HEK293 (cell line): ENCODE measurements at regions not wholly inside any gene's neighbourhood (a gene's known extent, or its start where the extent isn't known, plus 50 kb on each side); places are given as distances from the start of the nearest gene placed in this dataset.
A peak's percentile ranks its signal among the peaks of the same experiment; 100 is the strongest.

Experiments
- CTCF ChIA-PET: fragments of 350-600 bp; formaldehyde crosslinking; extraction: SDS; loops from one replicate; lab custom pipeline; 2021; ENCODE audit warnings: antibody characterized with exemption; lab: Yijun Ruan, JAX
- POLR2A ChIA-PET: fragments of 300-600 bp; formaldehyde crosslinking; extraction: SDS; loops from one replicate; lab custom pipeline; 2020; ENCODE audit warnings: antibody characterized with exemption, inconsistent platforms; lab: Yijun Ruan, JAX
- H3K27ac ChIP-seq: fragments of 200-500 bp; sonication (Bioruptor generic); 2 replicates; pipeline ENCODE4 v1.5.1; 2014; ENCODE audit warnings: low read depth, low read length, control low read depth, inconsistent platforms; ENCODE audit errors: extremely low read depth
- H3K36me3 ChIP-seq, 2 experiments: fragments of 200-500 bp in 1 of 2; sonication (Bioruptor generic) in 1 of 2; 1 replicate in 1 of 2; 2 replicates in 1 of 2; pipeline ENCODE4 v1.5.1; 2014 to 2017; ENCODE audit warnings: inconsistent platforms in 2 of 2, low read length in 2 of 2; ENCODE audit not compliant: control insufficient read depth in 2 of 2, insufficient read depth in 1 of 2
- H3K4me1 ChIP-seq: fragments of 200-500 bp; sonication (Bioruptor generic); 2 replicates; pipeline ENCODE4 v1.5.1; 2014; ENCODE audit warnings: mild to moderate bottlenecking, low read length, inconsistent platforms; ENCODE audit not compliant: control insufficient read depth, insufficient read depth
- H3K4me3 ChIP-seq: 2 replicates; pipeline ENCODE4 v1.5.1; 2011; ENCODE audit warnings: low read depth, mild to moderate bottlenecking, control low read depth, low read length, moderate library complexity
- H3K9me3 ChIP-seq: fragments of 200-500 bp; sonication (Bioruptor generic); 2 replicates; pipeline ENCODE4 v1.5.1; 2014; ENCODE audit warnings: low read depth, low read length, inconsistent platforms; ENCODE audit not compliant: control insufficient read depth, insufficient read depth
- PRDM1 ChIP-seq: fragments of 450-650 bp; formaldehyde crosslinking; IDR thresholded peaks from 2 replicates; pipeline ENCODE4; 2016; ENCODE audit warnings: missing biosample characterization, missing genetic modification characterization
- RBAK ChIP-seq: fragments of 450-650 bp; formaldehyde crosslinking; IDR thresholded peaks from 2 replicates; pipeline ENCODE4 v1.5.1; 2016; ENCODE audit warnings: missing biosample characterization, missing genetic modification characterization
- SCRT2 ChIP-seq: fragments of 450-650 bp; formaldehyde crosslinking; IDR thresholded peaks from 2 replicates; pipeline ENCODE4 v1.5.1; 2016; ENCODE audit warnings: missing biosample characterization, missing genetic modification characterization
- WT1 ChIP-seq: fragments of 450-650 bp; formaldehyde crosslinking; IDR thresholded peaks from 2 replicates; pipeline ENCODE4 v1.5.1; 2016; ENCODE audit warnings: missing biosample characterization, missing genetic modification characterization
- ZBTB21 ChIP-seq: fragments of 450-650 bp; formaldehyde crosslinking; IDR thresholded peaks from 2 replicates; pipeline ENCODE4 v1.5.1; 2017; ENCODE audit warnings: missing biosample characterization, missing genetic modification characterization
- ZFHX2 ChIP-seq: fragments of 450-650 bp; formaldehyde crosslinking; conservative IDR thresholded peaks from 2 replicates; pipeline ENCODE4 v1.5.1; 2016; ENCODE audit warnings: missing biosample characterization, missing genetic modification characterization
- ZNF132 ChIP-seq: fragments of 450-650 bp; formaldehyde crosslinking; IDR thresholded peaks from 2 replicates; pipeline ENCODE4 v1.5.1; 2017; ENCODE audit warnings: missing biosample characterization, missing genetic modification characterization, borderline replicate concordance
- ZNF138 ChIP-seq: fragments of 450-650 bp; formaldehyde crosslinking; IDR thresholded peaks from 2 replicates; pipeline ENCODE4 v1.5.1; 2016; ENCODE audit warnings: missing biosample characterization, missing genetic modification characterization, borderline replicate concordance
- ZNF146 ChIP-seq: fragments of 450-650 bp; formaldehyde crosslinking; IDR thresholded peaks from 2 replicates; pipeline ENCODE4 v1.5.1; 2016; ENCODE audit warnings: missing biosample characterization, missing genetic modification characterization
- ZNF157 ChIP-seq: fragments of 450-650 bp; formaldehyde crosslinking; IDR thresholded peaks from 2 replicates; pipeline ENCODE4 v1.5.1; 2016; ENCODE audit warnings: missing biosample characterization, missing genetic modification characterization
- ZNF174 ChIP-seq: fragments of 450-650 bp; formaldehyde crosslinking; IDR thresholded peaks from 2 replicates; pipeline ENCODE4 v1.5.0; 2017; ENCODE audit warnings: missing biosample characterization, mild to moderate bottlenecking, missing genetic modification characterization
- ZNF37A ChIP-seq: fragments of 450-650 bp; IDR thresholded peaks from 2 replicates; pipeline ENCODE4 v1.5.1; 2018; ENCODE audit warnings: missing biosample characterization, missing genetic modification characterization
- ZNF416 ChIP-seq: fragments of 450-650 bp; formaldehyde crosslinking; IDR thresholded peaks from 2 replicates; pipeline ENCODE4 v1.5.1; 2016; ENCODE audit warnings: missing biosample characterization, missing genetic modification characterization
- ZNF48 ChIP-seq: fragments of 450-650 bp; formaldehyde crosslinking; IDR thresholded peaks from 2 replicates; pipeline ENCODE4 v1.5.1; 2016; ENCODE audit warnings: missing biosample characterization, missing genetic modification characterization
- ZNF596 ChIP-seq: fragments of 450-650 bp; IDR thresholded peaks from 2 replicates; pipeline ENCODE4 v1.5.0; 2018; ENCODE audit warnings: missing biosample characterization, mild to moderate bottlenecking, missing genetic modification characterization, moderate library complexity
- ZNF600 ChIP-seq: fragments of 450-650 bp; formaldehyde crosslinking; IDR thresholded peaks from 2 replicates; pipeline ENCODE4 v1.5.1; 2016; ENCODE audit warnings: missing biosample characterization, missing genetic modification characterization
- ZNF658 ChIP-seq: fragments of 450-650 bp; formaldehyde crosslinking; IDR thresholded peaks from 2 replicates; pipeline ENCODE4; 2016; ENCODE audit warnings: missing biosample characterization, missing genetic modification characterization
- ZNF776 ChIP-seq: fragments of 450-650 bp; formaldehyde crosslinking; IDR thresholded peaks from 2 replicates; pipeline ENCODE4 v1.5.0; 2017; ENCODE audit warnings: missing biosample characterization, missing genetic modification characterization, borderline replicate concordance
- ZNF843 ChIP-seq: fragments of 450-650 bp; formaldehyde crosslinking; IDR thresholded peaks from 2 replicates; pipeline ENCODE4 v1.5.1; 2016; ENCODE audit warnings: missing biosample characterization, missing genetic modification characterization
- ZXDB ChIP-seq: fragments of 450-650 bp; formaldehyde crosslinking; IDR thresholded peaks from 2 replicates; pipeline ENCODE4 v1.5.1; 2016; ENCODE audit warnings: missing biosample characterization, missing genetic modification characterization
- TF ChIP-seq, protein P1 (sequence below): fragments of 450-650 bp; IDR thresholded peaks from 2 replicates; pipeline ENCODE4 v1.5.1; 2018; ENCODE audit warnings: missing biosample characterization, mild to moderate bottlenecking, missing genetic modification characterization
- TF ChIP-seq, protein P2 (sequence below): fragments of 450-650 bp; formaldehyde crosslinking; IDR thresholded peaks from 2 replicates; pipeline ENCODE4 v1.5.1; 2016; ENCODE audit warnings: missing biosample characterization, missing genetic modification characterization, low read depth
- TF ChIP-seq, protein P3 (sequence below): fragments of 450-650 bp; formaldehyde crosslinking; IDR thresholded peaks from 2 replicates; pipeline ENCODE4 v1.5.1; 2016; ENCODE audit warnings: missing biosample characterization, missing genetic modification characterization
- TF ChIP-seq, protein P4 (sequence below): IDR thresholded peaks from 2 replicates; pipeline ENCODE4 v1.6.1; 2011; ENCODE audit warnings: mild to moderate bottlenecking, low read depth, low read length, borderline replicate concordance
- TF ChIP-seq, protein P5 (sequence below): fragments of 450-650 bp; formaldehyde crosslinking; IDR thresholded peaks from 2 replicates; pipeline ENCODE4 v1.5.1; 2016; ENCODE audit warnings: missing biosample characterization, missing genetic modification characterization
- TF ChIP-seq, protein P6 (sequence below): fragments of 450-650 bp; formaldehyde crosslinking; IDR thresholded peaks from 2 replicates; pipeline ENCODE4; 2016; ENCODE audit warnings: missing biosample characterization, missing genetic modification characterization
- TF ChIP-seq, protein P7 (sequence below): fragments of 450-650 bp; formaldehyde crosslinking; IDR thresholded peaks from 2 replicates; pipeline ENCODE4 v1.5.1; 2016; ENCODE audit warnings: missing biosample characterization, missing genetic modification characterization
- TF ChIP-seq, protein P8 (sequence below): fragments of 450-650 bp; formaldehyde crosslinking; IDR thresholded peaks from 2 replicates; pipeline ENCODE4 v1.5.1; 2016; ENCODE audit warnings: missing biosample characterization, missing genetic modification characterization

DNA sequence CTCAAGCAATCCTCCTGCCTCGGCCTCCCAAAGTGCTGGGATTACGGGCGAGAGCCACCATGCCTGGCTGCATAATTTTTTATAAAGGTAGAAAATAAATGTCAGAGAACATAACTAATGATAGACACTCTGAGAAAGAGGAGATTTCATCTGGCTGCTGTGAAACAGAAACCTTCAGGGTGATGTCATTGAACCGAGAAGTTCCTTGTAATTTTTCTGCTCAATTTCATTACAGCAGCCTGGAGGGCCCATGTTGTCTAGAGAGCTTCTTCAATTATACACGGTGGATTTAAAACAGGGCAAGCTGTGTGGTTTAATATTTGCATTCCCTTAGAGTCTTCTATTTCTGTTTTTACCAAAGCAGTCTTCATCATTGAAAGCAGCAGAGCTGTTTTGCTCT, 64.3 kb upstream of the MORC3 start (continued):
- TF ChIP-seq, protein P1, sequence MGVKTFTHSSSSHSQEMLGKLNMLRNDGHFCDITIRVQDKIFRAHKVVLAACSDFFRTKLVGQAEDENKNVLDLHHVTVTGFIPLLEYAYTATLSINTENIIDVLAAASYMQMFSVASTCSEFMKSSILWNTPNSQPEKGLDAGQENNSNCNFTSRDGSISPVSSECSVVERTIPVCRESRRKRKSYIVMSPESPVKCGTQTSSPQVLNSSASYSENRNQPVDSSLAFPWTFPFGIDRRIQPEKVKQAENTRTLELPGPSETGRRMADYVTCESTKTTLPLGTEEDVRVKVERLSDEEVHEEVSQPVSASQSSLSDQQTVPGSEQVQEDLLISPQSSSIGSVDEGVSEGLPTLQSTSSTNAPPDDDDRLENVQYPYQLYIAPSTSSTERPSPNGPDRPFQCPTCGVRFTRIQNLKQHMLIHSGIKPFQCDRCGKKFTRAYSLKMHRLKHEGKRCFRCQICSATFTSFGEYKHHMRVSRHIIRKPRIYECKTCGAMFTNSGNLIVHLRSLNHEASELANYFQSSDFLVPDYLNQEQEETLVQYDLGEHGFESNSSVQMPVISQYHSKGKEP = peak; percentile 16; the same call in 1 of the 2 replicates
- TF ChIP-seq, protein P2, sequence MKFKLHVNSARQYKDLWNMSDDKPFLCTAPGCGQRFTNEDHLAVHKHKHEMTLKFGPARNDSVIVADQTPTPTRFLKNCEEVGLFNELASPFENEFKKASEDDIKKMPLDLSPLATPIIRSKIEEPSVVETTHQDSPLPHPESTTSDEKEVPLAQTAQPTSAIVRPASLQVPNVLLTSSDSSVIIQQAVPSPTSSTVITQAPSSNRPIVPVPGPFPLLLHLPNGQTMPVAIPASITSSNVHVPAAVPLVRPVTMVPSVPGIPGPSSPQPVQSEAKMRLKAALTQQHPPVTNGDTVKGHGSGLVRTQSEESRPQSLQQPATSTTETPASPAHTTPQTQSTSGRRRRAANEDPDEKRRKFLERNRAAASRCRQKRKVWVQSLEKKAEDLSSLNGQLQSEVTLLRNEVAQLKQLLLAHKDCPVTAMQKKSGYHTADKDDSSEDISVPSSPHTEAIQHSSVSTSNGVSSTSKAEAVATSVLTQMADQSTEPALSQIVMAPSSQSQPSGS = peak; percentile 64
- TF ChIP-seq ZNF174 (tag by site-specific recombination) = no peak
- no peak for TF ChIP-seq ZNF157
- TF ChIP-seq, protein P3, sequence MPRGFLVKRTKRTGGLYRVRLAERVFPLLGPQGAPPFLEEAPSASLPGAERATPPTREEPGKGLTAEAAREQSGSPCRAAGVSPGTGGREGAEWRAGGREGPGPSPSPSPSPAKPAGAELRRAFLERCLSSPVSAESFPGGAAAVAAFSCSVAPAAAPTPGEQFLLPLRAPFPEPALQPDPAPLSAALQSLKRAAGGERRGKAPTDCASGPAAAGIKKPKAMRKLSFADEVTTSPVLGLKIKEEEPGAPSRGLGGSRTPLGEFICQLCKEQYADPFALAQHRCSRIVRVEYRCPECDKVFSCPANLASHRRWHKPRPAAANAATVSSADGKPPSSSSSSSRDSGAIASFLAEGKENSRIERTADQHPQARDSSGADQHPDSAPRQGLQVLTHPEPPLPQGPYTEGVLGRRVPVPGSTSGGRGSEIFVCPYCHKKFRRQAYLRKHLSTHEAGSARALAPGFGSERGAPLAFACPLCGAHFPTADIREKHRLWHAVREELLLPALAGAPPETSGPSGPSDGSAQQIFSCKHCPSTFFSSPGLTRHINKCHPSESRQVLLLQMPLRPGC (tag by site-specific recombination) = peak; percentile 41; the same call in 1 of the 2 replicates

DNA sequence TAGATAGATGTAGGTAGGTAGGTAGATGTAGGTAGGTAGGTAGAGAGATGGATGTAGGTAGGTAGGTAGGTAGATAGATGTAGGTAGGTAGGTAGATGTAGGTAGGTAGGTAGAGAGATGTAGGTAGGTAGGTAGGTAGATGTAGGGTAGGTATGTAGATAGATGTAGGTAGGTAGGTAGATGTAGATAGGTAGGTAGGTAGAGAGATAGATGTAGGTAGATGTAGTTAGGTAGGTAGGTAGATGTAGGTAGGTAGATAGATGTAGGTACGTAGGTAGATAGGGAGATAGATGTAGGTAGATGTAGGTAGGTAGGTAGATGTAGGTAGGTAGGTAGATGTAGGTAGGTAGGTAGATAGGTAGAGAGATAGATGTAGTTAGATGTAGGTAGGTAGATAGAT, 62.3 kb upstream of the MORC3 start:
- no peaks in the 10 kb centered on the region for H3K4me1 ChIP-seq
- H3K9me3 ChIP-seq = no peaks in the 10 kb centered on the region
- ChIA-PET CTCF (no interaction called here), POLR2A (no interaction called here)
- H3K36me3 ChIP-seq = peaks cover 7 to 9% of the 10 kb centered on the region in 2 experiments; a peak in 2 of 3 replicates
- no peak overlapping the region for H3K27ac ChIP-seq
- no peak overlapping the region for H3K4me3 ChIP-seq
- no peak for TF ChIP-seq RBAK (tag by site-specific recombination)
- TF ChIP-seq ZNF132 (tag by site-specific recombination) = no peak
- TF ChIP-seq, protein P4, sequence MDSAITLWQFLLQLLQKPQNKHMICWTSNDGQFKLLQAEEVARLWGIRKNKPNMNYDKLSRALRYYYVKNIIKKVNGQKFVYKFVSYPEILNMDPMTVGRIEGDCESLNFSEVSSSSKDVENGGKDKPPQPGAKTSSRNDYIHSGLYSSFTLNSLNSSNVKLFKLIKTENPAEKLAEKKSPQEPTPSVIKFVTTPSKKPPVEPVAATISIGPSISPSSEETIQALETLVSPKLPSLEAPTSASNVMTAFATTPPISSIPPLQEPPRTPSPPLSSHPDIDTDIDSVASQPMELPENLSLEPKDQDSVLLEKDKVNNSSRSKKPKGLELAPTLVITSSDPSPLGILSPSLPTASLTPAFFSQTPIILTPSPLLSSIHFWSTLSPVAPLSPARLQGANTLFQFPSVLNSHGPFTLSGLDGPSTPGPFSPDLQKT = no peak
- TF ChIP-seq ZBTB21 (tag by site-specific recombination) = no peak
- TF ChIP-seq ZNF843 = no peak
- TF ChIP-seq ZXDB (tag by site-specific recombination) = no peak
- peak; percentile 3; the same call in 1 of the 2 replicates for TF ChIP-seq ZNF146 (tag by site-specific recombination)
- TF ChIP-seq, protein P5, sequence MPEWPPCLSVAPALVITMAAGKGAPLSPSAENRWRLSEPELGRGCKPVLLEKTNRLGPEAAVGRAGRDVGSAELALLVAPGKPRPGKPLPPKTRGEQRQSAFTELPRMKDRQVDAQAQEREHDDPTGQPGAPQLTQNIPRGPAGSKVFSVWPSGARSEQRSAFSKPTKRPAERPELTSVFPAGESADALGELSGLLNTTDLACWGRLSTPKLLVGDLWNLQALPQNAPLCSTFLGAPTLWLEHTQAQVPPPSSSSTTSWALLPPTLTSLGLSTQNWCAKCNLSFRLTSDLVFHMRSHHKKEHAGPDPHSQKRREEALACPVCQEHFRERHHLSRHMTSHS (tag by site-specific recombination) = no peak
- peak; percentile 70; the same call in 1 of the 2 replicates for TF ChIP-seq ZFHX2 (tag by site-specific recombination)
- TF ChIP-seq, protein P6, sequence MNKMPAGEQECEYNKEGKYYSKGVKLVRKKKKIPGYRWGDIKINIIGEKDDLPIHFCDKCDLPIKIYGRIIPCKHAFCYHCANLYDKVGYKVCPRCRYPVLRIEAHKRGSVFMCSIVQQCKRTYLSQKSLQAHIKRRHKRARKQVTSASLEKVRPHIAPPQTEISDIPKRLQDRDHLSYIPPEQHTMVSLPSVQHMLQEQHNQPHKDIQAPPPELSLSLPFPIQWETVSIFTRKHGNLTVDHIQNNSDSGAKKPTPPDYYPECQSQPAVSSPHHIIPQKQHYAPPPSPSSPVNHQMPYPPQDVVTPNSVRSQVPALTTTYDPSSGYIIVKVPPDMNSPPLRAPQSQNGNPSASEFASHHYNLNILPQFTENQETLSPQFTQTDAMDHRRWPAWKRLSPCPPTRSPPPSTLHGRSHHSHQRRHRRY (tag by site-specific recombination) = no peak
- no peak for TF ChIP-seq ZNF596 (tag by site-specific recombination)
- no peak for TF ChIP-seq ZNF416 (tag by site-specific recombination)
- TF ChIP-seq, protein P7, sequence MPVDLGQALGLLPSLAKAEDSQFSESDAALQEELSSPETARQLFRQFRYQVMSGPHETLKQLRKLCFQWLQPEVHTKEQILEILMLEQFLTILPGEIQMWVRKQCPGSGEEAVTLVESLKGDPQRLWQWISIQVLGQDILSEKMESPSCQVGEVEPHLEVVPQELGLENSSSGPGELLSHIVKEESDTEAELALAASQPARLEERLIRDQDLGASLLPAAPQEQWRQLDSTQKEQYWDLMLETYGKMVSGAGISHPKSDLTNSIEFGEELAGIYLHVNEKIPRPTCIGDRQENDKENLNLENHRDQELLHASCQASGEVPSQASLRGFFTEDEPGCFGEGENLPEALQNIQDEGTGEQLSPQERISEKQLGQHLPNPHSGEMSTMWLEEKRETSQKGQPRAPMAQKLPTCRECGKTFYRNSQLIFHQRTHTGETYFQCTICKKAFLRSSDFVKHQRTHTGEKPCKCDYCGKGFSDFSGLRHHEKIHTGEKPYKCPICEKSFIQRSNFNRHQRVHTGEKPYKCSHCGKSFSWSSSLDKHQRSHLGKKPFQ (tag by site-specific recombination) = no peak
- TF ChIP-seq WT1 (tag by site-specific recombination) = no peak
- no peak for TF ChIP-seq SCRT2
- no peak for TF ChIP-seq ZNF776 (tag by site-specific recombination)
- no peak for TF ChIP-seq ZNF658
- TF ChIP-seq ZNF600 = no peak
- TF ChIP-seq ZNF138 = no peak
- no peak for TF ChIP-seq ZNF48 (tag by site-specific recombination)
- TF ChIP-seq, protein P8, sequence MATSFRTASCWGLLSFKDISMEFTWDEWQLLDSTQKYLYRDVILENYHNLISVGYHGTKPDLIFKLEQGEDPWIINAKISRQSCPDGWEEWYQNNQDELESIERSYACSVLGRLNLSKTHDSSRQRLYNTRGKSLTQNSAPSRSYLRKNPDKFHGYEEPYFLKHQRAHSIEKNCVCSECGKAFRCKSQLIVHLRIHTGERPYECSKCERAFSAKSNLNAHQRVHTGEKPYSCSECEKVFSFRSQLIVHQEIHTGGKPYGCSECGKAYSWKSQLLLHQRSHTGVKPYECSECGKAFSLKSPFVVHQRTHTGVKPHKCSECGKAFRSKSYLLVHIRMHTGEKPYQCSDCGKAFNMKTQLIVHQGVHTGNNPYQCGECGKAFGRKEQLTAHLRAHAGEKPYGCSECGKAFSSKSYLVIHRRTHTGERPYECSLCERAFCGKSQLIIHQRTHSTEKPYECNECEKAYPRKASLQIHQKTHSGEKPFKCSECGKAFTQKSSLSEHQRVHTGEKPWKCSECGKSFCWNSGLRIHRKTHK (tag by site-specific recombination) = no peak
- no peak for TF ChIP-seq ZNF37A (tag by site-specific recombination)
- TF ChIP-seq PRDM1 = no peak
